GM12878 (cell line): ENCODE measurements at regions not wholly inside any gene's neighbourhood (a gene's known extent, or its start where the extent isn't known, plus 50 kb on each side); places are given as distances from the start of the nearest gene placed in this dataset.

Source experiments
- CEBPZ ChIP-seq: fragments of 150-350 bp; IDR thresholded peaks from 2 replicates; pipeline ENCODE4 v1.6.1; 2016; ENCODE audit warnings: low read depth, low read length
- CTCF ChIP-seq, 3 experiments: IDR thresholded peaks in 2 of 3; conservative IDR thresholded peaks in 1 of 3; 2 replicates each; pipeline ENCODE4 v1.5.1; 2011; ENCODE audit warnings: low read depth in 3 of 3, low read length in 3 of 3, mild to moderate bottlenecking in 3 of 3, control low read depth in 2 of 3, moderate library complexity in 2 of 3, inconsistent platforms in 1 of 3, mixed read lengths in 1 of 3; ENCODE audit not compliant: control insufficient read depth in 2 of 3, insufficient read depth in 1 of 3; ENCODE audit errors: extremely low read depth in 1 of 3
- E2F8 ChIP-seq: fragments of 450-650 bp; IDR thresholded peaks from 2 replicates; pipeline ENCODE4 v1.6.1; 2018; ENCODE audit warnings: mild to moderate bottlenecking, low read depth, moderate library complexity; ENCODE audit not compliant: partially characterized antibody
- E4F1 ChIP-seq: fragments of 450-650 bp; IDR thresholded peaks from 2 replicates; pipeline ENCODE4 v1.6.1; 2018; ENCODE audit warnings: borderline replicate concordance, mild to moderate bottlenecking; ENCODE audit not compliant: partially characterized antibody
- ETV6 ChIP-seq, 2 experiments: fragments of 450-650 bp in 1 of 2; IDR thresholded peaks in 1 of 2; conservative IDR thresholded peaks in 1 of 2; 2 replicates each; pipeline ENCODE4 v1.6.1; 2014; ENCODE audit warnings: antibody characterized with exemption in 1 of 2, borderline replicate concordance in 1 of 2, low read depth in 1 of 2, mild to moderate bottlenecking in 1 of 2, moderate library complexity in 1 of 2
- HDGF ChIP-seq: fragments of 450-650 bp; IDR thresholded peaks from 2 replicates; pipeline ENCODE4 v1.6.1; 2016; ENCODE audit warnings: antibody characterized with exemption
- RAD51 ChIP-seq: fragments of 450-650 bp; IDR thresholded peaks from 2 replicates; pipeline ENCODE4 v1.6.1; 2016; ENCODE audit warnings: moderate library complexity, mild to moderate bottlenecking, inconsistent platforms
- RFX5 ChIP-seq: IDR thresholded peaks from 2 replicates; pipeline ENCODE4 v1.6.1; 2011; ENCODE audit warnings: low read depth, low read length, improper control_type of control experiment
- SMAD5 ChIP-seq: IDR thresholded peaks from 2 replicates; pipeline ENCODE4 v1.6.1; 2016; ENCODE audit warnings: antibody characterized with exemption, low read depth

- TF ChIP-seq E2F8 (no peak), HDGF (no peak), E4F1 (no peak), CTCF (IDR thresholded peaks at IDR 0.05 in 2 of 3, conservative IDR thresholded peaks at IDR 0.05 in 1 of 3; ENCODE audit: control insufficient read depth in 2 of 3, extremely low read depth in 1 of 3, insufficient read depth in 1 of 3, low read depth in 3 of 3, low read length in 3 of 3) (no peak), SMAD5 (no peak), RFX5 (no peak), CEBPZ (no peak), RAD51 (no peak), ETV6 (conservative IDR thresholded peaks at IDR 0.05 in 1 of 2, IDR thresholded peaks at IDR 0.05 in 1 of 2; ENCODE audit: borderline replicate concordance in 1 of 2, low read depth in 1 of 2) (no peak)
Observed at GRCh38 chr9:20084125-20084524, 295.3 kb upstream of the SLC24A2 start (continued).
